NT2/D1 (cell line): ENCODE measurements at regions not wholly inside any gene's neighbourhood (a gene's known extent, or its start where the extent isn't known, plus 50 kb on each side); places are given as distances from the start of the nearest gene placed in this dataset.

Experiments used
- SUZ12 ChIP-seq: IDR thresholded peaks from 2 replicates; pipeline ENCODE4 v1.6.1; 2011; ENCODE audit not compliant: insufficient read length, insufficient read depth; ENCODE audit errors: extremely low read depth
- YY1 ChIP-seq: IDR thresholded peaks from 2 replicates; pipeline ENCODE4 v1.6.1; 2011; ENCODE audit not compliant: insufficient read length, insufficient read depth
- ZNF274 ChIP-seq: IDR thresholded peaks from 2 replicates; pipeline ENCODE4 v1.6.1; 2011; ENCODE audit warnings: mild to moderate bottlenecking, low read depth, low read length

DNA sequence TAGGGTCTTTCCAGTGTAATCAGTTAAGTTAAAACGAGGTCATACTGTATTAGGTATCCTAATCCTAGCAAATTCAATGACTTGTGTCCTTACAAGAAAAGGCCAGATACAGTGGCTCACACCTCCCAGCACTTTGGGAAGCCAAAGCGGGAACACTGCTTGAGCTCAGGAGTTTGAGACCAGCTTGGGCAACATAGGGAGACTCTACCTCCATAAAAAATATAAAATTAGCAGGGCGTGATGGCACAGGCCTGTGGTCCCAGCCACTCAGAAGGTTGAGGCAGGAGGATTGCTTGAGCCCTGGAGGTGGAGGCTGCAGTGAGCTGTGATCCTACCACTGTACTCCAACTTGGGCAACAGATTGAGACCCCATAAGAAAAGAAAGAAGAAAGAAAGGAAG is 61.1 kb downstream of the CXCL12 start:
- no peak for TF ChIP-seq SUZ12
- no peak for TF ChIP-seq YY1
- TF ChIP-seq ZNF274, result no peak
